Ishikawa (cell line): ENCODE measurements at regions not wholly inside any gene's neighbourhood (a gene's known extent, or its start where the extent isn't known, plus 50 kb on each side); places are given as distances from the start of the nearest gene placed in this dataset.

Source experiments
- CEBPB ChIP-seq: IDR thresholded peaks from 2 replicates; pipeline ENCODE4 v1.6.1; 2012
- CREB1 ChIP-seq: IDR thresholded peaks from 2 replicates; pipeline ENCODE4 v1.6.1; 2012; ENCODE audit warnings: low read depth
- EGR1 ChIP-seq: IDR thresholded peaks from 2 replicates; pipeline ENCODE4 v1.6.1; 2012
- EP300 ChIP-seq: IDR thresholded peaks from 2 replicates; pipeline ENCODE4 v1.6.1; 2012; ENCODE audit warnings: borderline replicate concordance
- FOXM1 ChIP-seq: IDR thresholded peaks from 2 replicates; pipeline ENCODE4 v1.6.1; 2012; ENCODE audit warnings: low read depth, borderline replicate concordance
- MAX ChIP-seq: IDR thresholded peaks from 2 replicates; pipeline ENCODE4 v1.6.1; 2012
- NFIC ChIP-seq: IDR thresholded peaks from 2 replicates; pipeline ENCODE4 v1.6.1; 2012
- RAD21 ChIP-seq: IDR thresholded peaks from 2 replicates; pipeline ENCODE4 v1.6.1; 2012; ENCODE audit warnings: low read depth
- REST ChIP-seq: IDR thresholded peaks from 2 replicates; pipeline ENCODE4 v1.6.1; 2012; ENCODE audit warnings: low read depth, mild to moderate bottlenecking
- TAF1 ChIP-seq: IDR thresholded peaks from 2 replicates; pipeline ENCODE4 v1.6.1; 2012; ENCODE audit warnings: low read depth, mild to moderate bottlenecking
- TCF12 ChIP-seq: IDR thresholded peaks from 2 replicates; pipeline ENCODE4 v1.6.1; 2012; ENCODE audit warnings: low read depth
- TEAD4 ChIP-seq: IDR thresholded peaks from 2 replicates; pipeline ENCODE4 v1.6.1; 2012
- USF1 ChIP-seq: IDR thresholded peaks from 2 replicates; pipeline ENCODE4 v1.6.1; 2012
- YY1 ChIP-seq: IDR thresholded peaks from 2 replicates; pipeline ENCODE4 v1.6.1; 2012; ENCODE audit warnings: low read depth
- ZBTB7A ChIP-seq: IDR thresholded peaks from 2 replicates; pipeline ENCODE4 v1.6.1; 2012; ENCODE audit warnings: low read depth

GRCh38 chr15:35777061-35777460, 231.1 kb upstream of the DPH6 start:
- no peak for TF ChIP-seq TEAD4
- no peak for TF ChIP-seq CEBPB
- TF ChIP-seq FOXM1, result no peak
- TF ChIP-seq CREB1, result no peak
- TF ChIP-seq REST, result no peak
- TF ChIP-seq TAF1, result no peak
- TF ChIP-seq TCF12, result no peak
- TF ChIP-seq MAX, result no peak
- no peak for TF ChIP-seq EP300
- no peak for TF ChIP-seq EGR1
- TF ChIP-seq YY1, result no peak
- TF ChIP-seq USF1, result no peak
- TF ChIP-seq RAD21, result no peak
- TF ChIP-seq NFIC, result no peak
- TF ChIP-seq ZBTB7A, result no peak

GRCh38 chr15:35783203-35783602, 237.2 kb upstream of the DPH6 start:
- TF ChIP-seq TAF1 (no peak), EP300 (no peak), MAX (no peak), TCF12 (no peak), FOXM1 (no peak), RAD21 (no peak), CREB1 (no peak), TEAD4 (no peak), REST (no peak), USF1 (no peak), NFIC (no peak), ZBTB7A (no peak), YY1 (no peak)

GRCh38 chr15:35784745-35785144, 238.8 kb upstream of the DPH6 start:
- no peak for TF ChIP-seq CEBPB
- TF ChIP-seq MAX, result no peak
- TF ChIP-seq TEAD4, result no peak
- no peak for TF ChIP-seq EP300
- no peak for TF ChIP-seq YY1
- no peak for TF ChIP-seq USF1
- TF ChIP-seq ZBTB7A, result no peak
- no peak for TF ChIP-seq RAD21
- TF ChIP-seq EGR1, result no peak
- no peak for TF ChIP-seq CREB1
- no peak for TF ChIP-seq FOXM1
- no peak for TF ChIP-seq TAF1
- no peak for TF ChIP-seq NFIC
- no peak for TF ChIP-seq TCF12
- no peak for TF ChIP-seq REST

- TF ChIP-seq EP300, result no peak
- TF ChIP-seq RAD21, result no peak
- no peak for TF ChIP-seq CREB1
- TF ChIP-seq MAX, result no peak
- TF ChIP-seq NFIC, result no peak
- TF ChIP-seq TCF12, result no peak
- TF ChIP-seq FOXM1, result no peak
- no peak for TF ChIP-seq YY1
- no peak for TF ChIP-seq TAF1
- TF ChIP-seq TEAD4, result no peak
- no peak for TF ChIP-seq EGR1
- TF ChIP-seq CEBPB, result no peak
These were observed 264.0 kb upstream of the DPH6 start for GRCh38 chr15:35810007-35810406.
